ENCODE measurements at regions not wholly inside any gene's neighbourhood (a gene's known extent, or its start where the extent isn't known, plus 50 kb on each side); places are given as distances from the start of the nearest gene placed in this dataset.
"Not testable (repeated sequence)": the region's sequence is repeated elsewhere in the genome, so short reads cannot be mapped to it uniquely, and the experiment has no call there.

GRCh38 chr2:144131042-144131441 lies 388.9 kb downstream of the ZEB2 start:
- DNase-seq (ENCODE audit: extremely low read depth in 1 of 2, low read depth in 1 of 2), result no peak

- no peak for DNase-seq (ENCODE audit: extremely low read depth in 1 of 2, low read depth in 1 of 2)
Observed at GRCh38 chr2:144130551-144130950, 389.4 kb downstream of the ZEB2 start.

- no peak for DNase-seq (ENCODE audit: extremely low read depth in 1 of 2, low read depth in 1 of 2)
Observed at GRCh38 chr2:144128130-144128746, 391.7 kb downstream of the ZEB2 start.

- DNase-seq (ENCODE audit: extremely low read depth in 1 of 2, low read depth in 1 of 2), result no peak
Observed at GRCh38 chr2:144127693-144128092, 392.2 kb downstream of the ZEB2 start.

- no peak for DNase-seq (ENCODE audit: extremely low read depth in 1 of 2, low read depth in 1 of 2)
Observed at GRCh38 chr2:144126302-144126701, 393.6 kb downstream of the ZEB2 start.

GRCh38 chr2:144125751-144126150 lies 394.2 kb downstream of the ZEB2 start:
- DNase-seq (ENCODE audit: extremely low read depth in 1 of 2, low read depth in 1 of 2), result no peak

GRCh38 chr2:144124882-144125281 lies 395.0 kb downstream of the ZEB2 start:
- DNase-seq (ENCODE audit: extremely low read depth in 1 of 2, low read depth in 1 of 2), result no peak

GRCh38 chr2:144120487-144120886 lies 399.4 kb downstream of the ZEB2 start:
- no peak for DNase-seq (ENCODE audit: extremely low read depth in 1 of 2, low read depth in 1 of 2)

GRCh38 chr2:144117086-144117485 lies 402.8 kb downstream of the ZEB2 start:
- DNase-seq (ENCODE audit: extremely low read depth in 1 of 2, low read depth in 1 of 2), result no peak

GRCh38 chr2:144115739-144116291 lies 404.1 kb downstream of the ZEB2 start:
- DNase-seq (ENCODE audit: extremely low read depth in 1 of 2, low read depth in 1 of 2), result no peak

- no peak for DNase-seq (ENCODE audit: extremely low read depth in 1 of 2, low read depth in 1 of 2)
Observed at GRCh38 chr2:144114760-144115159, 405.2 kb downstream of the ZEB2 start.

- DNase-seq (ENCODE audit: extremely low read depth in 1 of 2, low read depth in 1 of 2), result no peak
Observed at GRCh38 chr2:144111437-144111836, 408.5 kb downstream of the ZEB2 start.

- not testable (repeated sequence) for DNase-seq (ENCODE audit: extremely low read depth in 1 of 2, low read depth in 1 of 2)
Observed at GRCh38 chr2:144106104-144106503, 413.8 kb downstream of the ZEB2 start.

- DNase-seq (ENCODE audit: extremely low read depth in 1 of 2, low read depth in 1 of 2), result no peak
Observed at GRCh38 chr2:144102386-144102785, 417.5 kb downstream of the ZEB2 start.

- no peak for DNase-seq (ENCODE audit: extremely low read depth in 1 of 2, low read depth in 1 of 2)
Observed at GRCh38 chr2:144099780-144100377, 420.0 kb downstream of the ZEB2 start.

- DNase-seq (ENCODE audit: extremely low read depth in 1 of 2, low read depth in 1 of 2), result no peak
Observed at GRCh38 chr2:144099340-144099739, 420.6 kb downstream of the ZEB2 start.

GRCh38 chr2:144097440-144098225 lies 422.3 kb downstream of the ZEB2 start:
- DNase-seq (ENCODE audit: extremely low read depth in 1 of 2, low read depth in 1 of 2), result no peak

GRCh38 chr2:144096531-144096930 lies 423.4 kb downstream of the ZEB2 start:
- no peak for DNase-seq (ENCODE audit: extremely low read depth in 1 of 2, low read depth in 1 of 2)

GRCh38 chr2:144094408-144095151 lies 425.3 kb downstream of the ZEB2 start:
- DNase-seq (ENCODE audit: extremely low read depth in 1 of 2, low read depth in 1 of 2), result no peak

- DNase-seq (ENCODE audit: extremely low read depth in 1 of 2, low read depth in 1 of 2), result no peak
Observed at GRCh38 chr2:144091622-144092021, 428.3 kb downstream of the ZEB2 start.

GRCh38 chr2:144088863-144089262 lies 431.1 kb downstream of the ZEB2 start:
- DNase-seq (ENCODE audit: extremely low read depth in 1 of 2, low read depth in 1 of 2), result no peak
